ENCODE measurements at regions not wholly inside any gene's neighbourhood (a gene's known extent, or its start where the extent isn't known, plus 50 kb on each side); places are given as distances from the start of the nearest gene placed in this dataset.

GRCh38 chrX:14412686-14413085, 116.7 kb upstream of the GLRA2 start:
- TF ChIP-seq CTCF (IDR thresholded peaks at IDR 0.05; ENCODE audit: poor library complexity, severe bottlenecking) = no peak
- TF ChIP-seq EP300 (conservative IDR thresholded peaks at IDR 0.05; ENCODE audit: poor library complexity, severe bottlenecking) = no peak
- TF ChIP-seq SMC3 (conservative IDR thresholded peaks at IDR 0.05; ENCODE audit: poor library complexity) = no peak
